ENCODE measurements at regions not wholly inside any gene's neighbourhood (a gene's known extent, or its start where the extent isn't known, plus 50 kb on each side); places are given as distances from the start of the nearest gene placed in this dataset.

DNA sequence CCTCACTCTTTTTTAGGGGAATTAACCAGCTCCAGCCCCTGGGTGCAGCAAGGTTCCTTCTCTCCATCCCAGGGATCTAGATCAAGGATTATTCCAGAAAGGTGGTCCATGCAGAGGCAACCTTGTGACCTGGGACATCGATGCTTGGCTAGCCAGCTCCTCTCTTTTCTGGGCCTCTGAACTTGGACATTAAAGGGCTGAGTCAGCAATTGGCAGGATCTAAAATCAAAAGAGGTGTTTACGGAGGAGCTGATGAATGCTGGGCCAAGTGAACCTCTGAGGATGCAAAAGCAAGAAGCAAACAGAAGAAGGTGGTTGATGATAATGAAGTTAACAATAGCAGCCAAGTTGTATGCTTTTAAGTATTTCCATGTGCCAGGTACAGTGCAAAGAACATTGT is 207.0 kb downstream of the MAF start:
- no peak for TF ChIP-seq EP300 (IDR thresholded peaks at IDR 0.05)
- TF ChIP-seq, protein P1, sequence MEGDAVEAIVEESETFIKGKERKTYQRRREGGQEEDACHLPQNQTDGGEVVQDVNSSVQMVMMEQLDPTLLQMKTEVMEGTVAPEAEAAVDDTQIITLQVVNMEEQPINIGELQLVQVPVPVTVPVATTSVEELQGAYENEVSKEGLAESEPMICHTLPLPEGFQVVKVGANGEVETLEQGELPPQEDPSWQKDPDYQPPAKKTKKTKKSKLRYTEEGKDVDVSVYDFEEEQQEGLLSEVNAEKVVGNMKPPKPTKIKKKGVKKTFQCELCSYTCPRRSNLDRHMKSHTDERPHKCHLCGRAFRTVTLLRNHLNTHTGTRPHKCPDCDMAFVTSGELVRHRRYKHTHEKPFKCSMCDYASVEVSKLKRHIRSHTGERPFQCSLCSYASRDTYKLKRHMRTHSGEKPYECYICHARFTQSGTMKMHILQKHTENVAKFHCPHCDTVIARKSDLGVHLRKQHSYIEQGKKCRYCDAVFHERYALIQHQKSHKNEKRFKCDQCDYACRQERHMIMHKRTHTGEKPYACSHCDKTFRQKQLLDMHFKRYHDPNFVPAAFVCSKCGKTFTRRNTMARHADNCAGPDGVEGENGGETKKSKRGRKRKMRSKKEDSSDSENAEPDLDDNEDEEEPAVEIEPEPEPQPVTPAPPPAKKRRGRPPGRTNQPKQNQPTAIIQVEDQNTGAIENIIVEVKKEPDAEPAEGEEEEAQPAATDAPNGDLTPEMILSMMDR (IDR thresholded peaks at IDR 0.05): no peak
- no peak for TF ChIP-seq POLR2A (IDR thresholded peaks at IDR 0.05)

Data from tibial nerve (tissue), 4 donors.